ENCODE measurements at regions not wholly inside any gene's neighbourhood (a gene's known extent, or its start where the extent isn't known, plus 50 kb on each side); places are given as distances from the start of the nearest gene placed in this dataset.
A peak's percentile ranks its signal among the peaks of the same experiment; 100 is the strongest.

DNA sequence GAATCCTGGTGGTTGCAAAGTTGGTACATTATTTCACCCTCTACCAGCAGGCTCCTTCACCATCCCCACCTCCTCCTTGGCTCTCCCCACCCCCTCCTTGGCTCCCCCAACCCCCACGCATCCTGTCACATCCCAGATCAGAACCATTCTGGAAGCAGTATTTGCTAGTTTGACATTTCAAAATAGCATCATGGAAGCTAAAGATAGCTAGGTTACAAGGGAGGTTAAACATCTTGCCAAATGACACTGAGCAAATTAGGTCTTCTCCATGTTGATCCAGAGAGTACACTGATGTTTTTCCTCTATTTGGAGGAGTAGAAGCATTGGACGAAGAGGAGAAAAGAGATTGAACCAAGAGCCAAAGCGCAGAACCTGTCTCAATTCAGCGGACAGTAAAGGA lies 158.9 kb upstream of the FGGY start:
- intact Hi-C loops (cut with DNase I), result no loop called here
- no peaks in the 10 kb centered on the region for H3K36me3 ChIP-seq
- H3K4me3 ChIP-seq, result no peak overlapping the region
- DNase-seq, result no peak
- no peak for ATAC-seq
- no peak overlapping the region for H3K27ac ChIP-seq
- no peaks in the 10 kb centered on the region for H3K9me3 ChIP-seq
- peaks cover 0 to 32% (median 0%) of the 10 kb centered on the region in 4 donors for H3K4me1 ChIP-seq
- 75% methylated on average over 4 of the region's 4 CpGs for WGBS (ENCODE audit: insufficient coverage, low coverage, low lambda C conversion rate, missing lambda C conversion rate)
- H3K27me3 ChIP-seq, result no peaks in the 10 kb centered on the region
- TF ChIP-seq, protein P1, sequence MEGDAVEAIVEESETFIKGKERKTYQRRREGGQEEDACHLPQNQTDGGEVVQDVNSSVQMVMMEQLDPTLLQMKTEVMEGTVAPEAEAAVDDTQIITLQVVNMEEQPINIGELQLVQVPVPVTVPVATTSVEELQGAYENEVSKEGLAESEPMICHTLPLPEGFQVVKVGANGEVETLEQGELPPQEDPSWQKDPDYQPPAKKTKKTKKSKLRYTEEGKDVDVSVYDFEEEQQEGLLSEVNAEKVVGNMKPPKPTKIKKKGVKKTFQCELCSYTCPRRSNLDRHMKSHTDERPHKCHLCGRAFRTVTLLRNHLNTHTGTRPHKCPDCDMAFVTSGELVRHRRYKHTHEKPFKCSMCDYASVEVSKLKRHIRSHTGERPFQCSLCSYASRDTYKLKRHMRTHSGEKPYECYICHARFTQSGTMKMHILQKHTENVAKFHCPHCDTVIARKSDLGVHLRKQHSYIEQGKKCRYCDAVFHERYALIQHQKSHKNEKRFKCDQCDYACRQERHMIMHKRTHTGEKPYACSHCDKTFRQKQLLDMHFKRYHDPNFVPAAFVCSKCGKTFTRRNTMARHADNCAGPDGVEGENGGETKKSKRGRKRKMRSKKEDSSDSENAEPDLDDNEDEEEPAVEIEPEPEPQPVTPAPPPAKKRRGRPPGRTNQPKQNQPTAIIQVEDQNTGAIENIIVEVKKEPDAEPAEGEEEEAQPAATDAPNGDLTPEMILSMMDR (IDR thresholded peaks at IDR 0.05), result no peak
- TF ChIP-seq POLR2A (IDR thresholded peaks at IDR 0.05), result no peak

DNA sequence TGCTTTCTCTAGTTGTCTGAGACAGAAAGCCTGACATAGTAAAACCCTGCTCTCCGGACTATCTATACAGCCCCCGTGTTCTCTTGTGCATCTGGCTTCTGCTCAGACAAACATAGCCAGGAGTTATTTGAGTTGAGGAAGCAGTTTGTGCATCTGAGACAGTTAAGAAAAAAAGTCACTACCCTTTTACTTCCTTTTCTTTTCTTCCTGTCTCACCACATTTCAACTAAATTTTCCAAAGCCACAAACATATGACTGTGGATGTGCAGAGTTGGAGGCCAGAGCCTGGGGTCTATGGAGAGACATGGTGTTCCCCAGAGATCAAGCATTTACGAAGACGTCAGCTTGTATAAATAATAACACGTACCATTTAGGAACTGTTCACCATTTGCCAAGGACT lies 158.5 kb upstream of the FGGY start:
- no peak overlapping the region for H3K4me3 ChIP-seq
- intact Hi-C loops (cut with DNase I), result no loop called here
- H3K27ac ChIP-seq, result no peak overlapping the region
- H3K36me3 ChIP-seq, result no peaks in the 10 kb centered on the region
- WGBS (ENCODE audit: insufficient coverage, low coverage, low lambda C conversion rate, missing lambda C conversion rate), result 61% methylated on average over 5 of the region's 5 CpGs
- H3K9me3 ChIP-seq, result no peaks in the 10 kb centered on the region
- no peaks in the 10 kb centered on the region for H3K27me3 ChIP-seq
- TF ChIP-seq, protein P1 (IDR thresholded peaks at IDR 0.05), result no peak
- TF ChIP-seq POLR2A (IDR thresholded peaks at IDR 0.05), result no peak
- DNase-seq (no peak), ATAC-seq (no peak)
- peaks cover 0 to 28% (median 0%) of the 10 kb centered on the region in 4 donors for H3K4me1 ChIP-seq

DNA sequence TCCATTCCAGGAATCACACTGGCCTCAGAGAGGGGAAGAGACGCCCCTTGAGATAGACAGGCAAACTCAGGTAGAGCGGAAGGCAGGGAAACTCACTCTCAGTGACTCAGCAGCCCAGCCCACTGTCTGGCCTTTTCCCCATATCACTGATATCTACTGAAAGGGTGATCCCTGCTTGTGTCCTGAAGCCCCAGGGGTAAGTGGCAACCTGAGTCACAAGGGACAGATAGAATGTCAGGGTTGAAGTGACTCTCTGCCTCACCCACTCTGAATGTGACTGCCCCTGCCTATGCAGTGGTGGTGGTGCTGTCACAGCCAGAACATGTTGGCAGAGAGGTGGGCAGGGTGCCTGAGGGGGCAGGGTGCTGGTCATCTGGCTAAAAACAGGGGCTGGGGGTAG lies 157.5 kb upstream of the FGGY start:
- Histone ChIP-seq H3K4me1 (peaks cover 0 to 18% (median 0%) of the 10 kb centered on the region in 4 donors), H3K9me3 (no peaks in the 10 kb centered on the region), H3K4me3 (no peak overlapping the region), H3K27me3 (no peaks in the 10 kb centered on the region), H3K36me3 (no peaks in the 10 kb centered on the region), H3K27ac (no peak overlapping the region)
- ATAC-seq (no peak), DNase-seq (no peak)
- intact Hi-C loops (cut with DNase I), result no loop called here
- TF ChIP-seq, protein P1 (IDR thresholded peaks at IDR 0.05), result no peak
- no peak for TF ChIP-seq POLR2A (IDR thresholded peaks at IDR 0.05)
- 83% methylated on average over 2 of the region's 2 CpGs for WGBS (ENCODE audit: insufficient coverage, low coverage, low lambda C conversion rate, missing lambda C conversion rate)

DNA sequence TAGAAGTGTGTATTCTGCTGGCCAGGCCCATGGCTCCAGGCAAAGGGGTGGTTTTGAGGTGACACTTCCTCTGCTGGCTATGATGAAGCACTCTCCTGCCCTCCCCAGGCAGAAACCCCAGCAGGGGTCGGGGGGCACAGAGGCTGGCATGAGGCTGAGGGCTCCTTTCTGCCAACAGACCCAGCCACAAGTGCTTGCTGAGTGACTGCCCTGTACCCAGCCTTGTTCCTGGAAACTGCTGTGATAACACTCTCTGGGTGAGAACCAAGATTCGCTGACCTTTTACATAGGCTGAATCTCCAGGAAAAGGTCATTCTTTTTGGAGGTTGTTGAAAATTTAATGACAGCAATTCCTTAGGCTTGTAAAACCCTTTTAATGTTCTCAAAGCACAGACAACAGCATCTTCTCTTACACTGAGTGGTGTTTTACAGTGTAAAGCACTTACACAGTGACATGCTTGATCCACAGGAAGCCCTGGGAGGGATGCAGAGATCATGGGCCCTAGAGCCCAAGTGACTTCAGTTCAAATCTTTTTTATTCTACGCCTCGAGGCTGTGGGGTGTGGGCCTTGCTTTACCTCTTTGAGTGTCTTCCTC lies 155.5 kb upstream of the FGGY start:
- no peak overlapping the region for H3K27ac ChIP-seq
- no peak overlapping the region for H3K4me3 ChIP-seq
- no peak for TF ChIP-seq POLR2A (IDR thresholded peaks at IDR 0.05)
- TF ChIP-seq, protein P1 (IDR thresholded peaks at IDR 0.05), result no peak
- intact Hi-C loops (cut with DNase I), result no loop called here
- 66% methylated on average over 3 of the region's 4 CpGs for WGBS (ENCODE audit: insufficient coverage, low coverage, low lambda C conversion rate, missing lambda C conversion rate)
- ATAC-seq (peak in 2 of 4 donors; percentile 14 to 44), DNase-seq (no peak)
- no peaks in the 10 kb centered on the region for H3K9me3 ChIP-seq
- H3K27me3 ChIP-seq, result no peaks in the 10 kb centered on the region
- peaks cover 0 to 16% (median 0%) of the 10 kb centered on the region in 4 donors for H3K4me1 ChIP-seq
- H3K36me3 ChIP-seq, result no peaks in the 10 kb centered on the region
